HL-60 (cell line): ENCODE measurements at regions not wholly inside any gene's neighbourhood (a gene's known extent, or its start where the extent isn't known, plus 50 kb on each side); places are given as distances from the start of the nearest gene placed in this dataset.

Source experiments
- DNase-seq, 2 experiments: peaks; one replicate each; pipeline ENCODE4 v3.0.0-alpha.2; 2010 to 2020; ENCODE audit warnings: low read depth in 1 of 2, low spot score in 1 of 2
- H3K27ac ChIP-seq: fragments of 250-450 bp; sonication (Bioruptor Pico); replicated peaks from 2 replicates; pipeline ENCODE4 v1.5.1; 2020; ENCODE audit warnings: mild to moderate bottlenecking, moderate library complexity
- H3K27me3 ChIP-seq: fragments of 250-450 bp; sonication (Bioruptor Pico); 2 replicates; pipeline ENCODE4 v1.5.1; 2021; ENCODE audit warnings: mild to moderate bottlenecking, moderate library complexity; ENCODE audit not compliant: insufficient read depth, poor library complexity, severe bottlenecking
- H3K4me3 ChIP-seq: replicated peaks from 2 replicates; pipeline ENCODE4 v1.5.1; 2011; ENCODE audit warnings: mild to moderate bottlenecking, control low read depth, low read length; ENCODE audit not compliant: insufficient read depth
- GABPA ChIP-seq: IDR thresholded peaks from 2 replicates; pipeline ENCODE4 v1.6.1; 2012; ENCODE audit warnings: low read depth
- POLR2AphosphoS5 ChIP-seq: IDR thresholded peaks from 2 replicates; pipeline ENCODE4 v1.6.1; 2012; ENCODE audit warnings: low read depth
- SPI1 ChIP-seq: IDR thresholded peaks from 2 replicates; pipeline ENCODE4 v1.6.1; 2012; ENCODE audit warnings: low read depth, mild to moderate bottlenecking, borderline replicate concordance
- TF ChIP-seq, protein P1 (sequence below): IDR thresholded peaks from 2 replicates; pipeline ENCODE4 v1.6.1; 2012; ENCODE audit warnings: low read depth; ENCODE audit not compliant: insufficient replicate concordance
- TF ChIP-seq, protein P2 (sequence below): IDR thresholded peaks from one replicate; pipeline ENCODE4 v1.5.1; 2011; ENCODE audit warnings: low read length, control low read depth, inconsistent platforms; ENCODE audit not compliant: insufficient read depth

DNA sequence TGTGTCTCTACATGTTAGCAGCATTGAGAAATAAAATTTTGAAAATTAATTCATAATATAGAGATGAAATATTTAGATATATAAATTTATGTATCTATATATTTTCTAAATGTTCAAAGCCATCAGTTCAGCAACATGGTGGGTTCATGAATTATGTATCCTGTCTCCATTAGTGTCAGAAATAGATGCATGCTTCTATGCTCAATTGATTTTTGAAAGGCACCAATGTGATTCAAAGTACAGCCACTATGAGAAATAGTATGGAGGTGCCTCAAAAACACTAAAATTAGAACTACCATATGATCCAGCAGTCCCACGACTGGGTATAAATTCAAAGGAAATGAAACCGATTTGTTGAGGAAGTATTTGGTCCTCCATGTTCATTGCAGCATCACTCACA is 128.6 kb upstream of the SYN3 start:
- Histone ChIP-seq H3K27me3 (no peaks in the 10 kb centered on the region), H3K27ac (no peak overlapping the region), H3K4me3 (no peak overlapping the region)
- no peak for DNase-seq
- TF ChIP-seq, protein P1, sequence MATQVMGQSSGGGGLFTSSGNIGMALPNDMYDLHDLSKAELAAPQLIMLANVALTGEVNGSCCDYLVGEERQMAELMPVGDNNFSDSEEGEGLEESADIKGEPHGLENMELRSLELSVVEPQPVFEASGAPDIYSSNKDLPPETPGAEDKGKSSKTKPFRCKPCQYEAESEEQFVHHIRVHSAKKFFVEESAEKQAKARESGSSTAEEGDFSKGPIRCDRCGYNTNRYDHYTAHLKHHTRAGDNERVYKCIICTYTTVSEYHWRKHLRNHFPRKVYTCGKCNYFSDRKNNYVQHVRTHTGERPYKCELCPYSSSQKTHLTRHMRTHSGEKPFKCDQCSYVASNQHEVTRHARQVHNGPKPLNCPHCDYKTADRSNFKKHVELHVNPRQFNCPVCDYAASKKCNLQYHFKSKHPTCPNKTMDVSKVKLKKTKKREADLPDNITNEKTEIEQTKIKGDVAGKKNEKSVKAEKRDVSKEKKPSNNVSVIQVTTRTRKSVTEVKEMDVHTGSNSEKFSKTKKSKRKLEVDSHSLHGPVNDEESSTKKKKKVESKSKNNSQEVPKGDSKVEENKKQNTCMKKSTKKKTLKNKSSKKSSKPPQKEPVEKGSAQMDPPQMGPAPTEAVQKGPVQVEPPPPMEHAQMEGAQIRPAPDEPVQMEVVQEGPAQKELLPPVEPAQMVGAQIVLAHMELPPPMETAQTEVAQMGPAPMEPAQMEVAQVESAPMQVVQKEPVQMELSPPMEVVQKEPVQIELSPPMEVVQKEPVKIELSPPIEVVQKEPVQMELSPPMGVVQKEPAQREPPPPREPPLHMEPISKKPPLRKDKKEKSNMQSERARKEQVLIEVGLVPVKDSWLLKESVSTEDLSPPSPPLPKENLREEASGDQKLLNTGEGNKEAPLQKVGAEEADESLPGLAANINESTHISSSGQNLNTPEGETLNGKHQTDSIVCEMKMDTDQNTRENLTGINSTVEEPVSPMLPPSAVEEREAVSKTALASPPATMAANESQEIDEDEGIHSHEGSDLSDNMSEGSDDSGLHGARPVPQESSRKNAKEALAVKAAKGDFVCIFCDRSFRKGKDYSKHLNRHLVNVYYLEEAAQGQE: no peak

DNA sequence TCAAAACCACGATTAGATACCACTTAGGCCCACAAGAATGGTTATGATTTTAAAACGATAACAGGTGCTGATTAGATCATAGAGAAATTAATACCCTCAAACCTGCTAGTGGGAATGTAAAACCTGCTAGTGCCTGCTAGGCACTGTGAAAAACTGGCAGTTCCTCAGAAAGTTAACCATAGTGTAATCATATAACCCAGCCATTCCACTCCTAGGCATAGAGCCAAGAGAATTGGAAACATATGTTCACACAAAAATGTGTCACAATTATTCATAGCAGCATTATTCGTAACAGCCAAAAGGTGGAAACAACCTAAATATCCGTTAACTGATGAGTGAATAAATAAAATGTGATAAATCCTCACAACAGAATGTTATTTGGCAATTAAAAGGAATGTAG is 122.2 kb upstream of the SYN3 start:
- DNase-seq: no peak
- Histone ChIP-seq H3K27ac (no peak overlapping the region), H3K4me3 (no peak overlapping the region), H3K27me3 (no peaks in the 10 kb centered on the region)
- TF ChIP-seq GABPA (no peak), SPI1 (no peak), POLR2AphosphoS5 (no peak)
- TF ChIP-seq, protein P1: no peak
- TF ChIP-seq, protein P2, sequence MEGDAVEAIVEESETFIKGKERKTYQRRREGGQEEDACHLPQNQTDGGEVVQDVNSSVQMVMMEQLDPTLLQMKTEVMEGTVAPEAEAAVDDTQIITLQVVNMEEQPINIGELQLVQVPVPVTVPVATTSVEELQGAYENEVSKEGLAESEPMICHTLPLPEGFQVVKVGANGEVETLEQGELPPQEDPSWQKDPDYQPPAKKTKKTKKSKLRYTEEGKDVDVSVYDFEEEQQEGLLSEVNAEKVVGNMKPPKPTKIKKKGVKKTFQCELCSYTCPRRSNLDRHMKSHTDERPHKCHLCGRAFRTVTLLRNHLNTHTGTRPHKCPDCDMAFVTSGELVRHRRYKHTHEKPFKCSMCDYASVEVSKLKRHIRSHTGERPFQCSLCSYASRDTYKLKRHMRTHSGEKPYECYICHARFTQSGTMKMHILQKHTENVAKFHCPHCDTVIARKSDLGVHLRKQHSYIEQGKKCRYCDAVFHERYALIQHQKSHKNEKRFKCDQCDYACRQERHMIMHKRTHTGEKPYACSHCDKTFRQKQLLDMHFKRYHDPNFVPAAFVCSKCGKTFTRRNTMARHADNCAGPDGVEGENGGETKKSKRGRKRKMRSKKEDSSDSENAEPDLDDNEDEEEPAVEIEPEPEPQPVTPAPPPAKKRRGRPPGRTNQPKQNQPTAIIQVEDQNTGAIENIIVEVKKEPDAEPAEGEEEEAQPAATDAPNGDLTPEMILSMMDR: no peak

DNA sequence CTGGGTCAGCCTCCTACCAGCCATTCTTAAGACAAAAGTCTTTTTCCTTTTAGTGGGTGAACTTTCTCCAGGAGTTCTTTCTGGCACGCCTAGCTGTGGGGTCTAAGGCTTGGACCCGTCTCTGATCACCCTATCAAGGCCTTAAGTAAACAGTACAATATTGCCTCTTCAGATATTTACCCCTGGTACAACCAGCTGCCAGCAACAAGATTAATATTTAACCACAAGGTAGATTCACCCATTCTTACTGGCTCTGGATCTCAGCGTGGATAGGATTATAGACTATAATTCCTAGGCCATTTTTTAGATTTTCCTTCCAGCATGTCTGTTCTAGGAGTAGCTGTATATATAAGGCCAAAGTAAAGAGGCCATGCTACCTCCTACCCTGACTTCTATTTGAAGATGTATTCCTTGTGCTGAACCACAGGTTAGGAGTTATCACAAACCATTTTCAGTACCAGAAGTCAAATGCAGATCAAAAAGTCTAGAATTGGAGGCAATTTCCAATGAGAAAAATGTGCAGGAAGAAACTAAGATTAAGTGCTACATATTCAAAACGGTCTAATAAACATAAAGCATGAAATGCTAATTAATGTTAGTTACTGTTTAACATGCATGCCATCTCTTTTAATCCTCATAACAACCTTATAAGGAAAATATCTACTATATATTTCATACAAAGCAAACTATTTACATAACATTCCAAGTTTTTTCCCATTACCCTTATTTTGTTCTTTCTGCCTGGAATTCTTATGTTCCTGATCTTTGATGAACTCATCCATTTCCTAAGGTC is 110.0 kb upstream of the SYN3 start:
- no peak overlapping the region for H3K4me3 ChIP-seq
- H3K27me3 ChIP-seq: no peaks in the 10 kb centered on the region

More for the DNA sequence above, 110.0 kb upstream of the SYN3 start:
- no peak overlapping the region for H3K27ac ChIP-seq
- TF ChIP-seq, protein P2: no peak
- TF ChIP-seq POLR2AphosphoS5 (no peak), SPI1 (no peak), GABPA (no peak)
- TF ChIP-seq, protein P1: no peak
- no peak for DNase-seq
